Suppressor macrophage treated with lipopolysaccharide for 4 hours (primary cell): ENCODE measurements at regions not wholly inside any gene's neighbourhood (a gene's known extent, or its start where the extent isn't known, plus 50 kb on each side); places are given as distances from the start of the nearest gene placed in this dataset.
"Not testable (repeated sequence)": the region's sequence is repeated elsewhere in the genome, so short reads cannot be mapped to it uniquely, and the experiment has no call there.

ENCODE experiments used
- DNase-seq: peaks from one replicate; pipeline ENCODE4 v3.0.0-alpha.2; 2020

DNA sequence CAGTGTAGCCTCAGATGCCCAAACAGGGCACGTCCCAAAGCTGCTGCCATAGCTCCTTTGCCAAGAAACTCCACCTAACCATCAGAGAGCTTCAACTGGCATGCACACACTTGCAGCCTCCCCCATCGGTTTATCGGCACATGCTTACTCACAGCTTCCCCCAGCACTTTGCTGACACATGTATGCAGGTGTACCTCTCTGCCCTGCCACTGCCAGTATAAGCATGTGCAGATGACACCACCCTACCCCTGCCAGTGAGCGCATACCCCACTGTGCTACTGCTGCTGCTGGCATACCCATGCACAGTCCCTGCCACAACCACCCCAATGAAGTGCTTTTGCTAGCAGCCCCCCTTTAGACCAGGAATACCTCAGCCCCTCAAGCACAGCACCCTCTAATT is 1231.0 kb downstream of the DSC3 start:
- no peak for DNase-seq

DNA sequence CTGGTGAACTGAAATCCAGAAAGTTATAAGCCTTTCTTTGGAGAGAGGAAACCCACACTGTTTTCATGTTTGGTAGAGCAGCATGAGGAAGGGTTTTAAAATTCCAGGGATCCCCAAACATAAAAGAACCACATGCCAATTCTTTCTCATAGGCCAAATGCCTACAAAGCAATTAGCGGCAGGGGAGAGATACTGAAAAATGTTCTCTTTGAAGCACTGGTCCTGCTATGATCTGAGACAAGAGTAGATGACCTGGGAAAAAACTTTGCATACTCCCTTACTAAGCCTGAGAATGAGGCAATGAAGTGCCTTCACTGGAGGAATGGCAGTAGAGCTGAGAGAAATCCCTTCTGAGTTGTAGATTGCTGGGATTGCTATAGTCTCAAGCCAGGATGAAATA is 1261.7 kb downstream of the DSC3 start:
- no peak for DNase-seq

DNA sequence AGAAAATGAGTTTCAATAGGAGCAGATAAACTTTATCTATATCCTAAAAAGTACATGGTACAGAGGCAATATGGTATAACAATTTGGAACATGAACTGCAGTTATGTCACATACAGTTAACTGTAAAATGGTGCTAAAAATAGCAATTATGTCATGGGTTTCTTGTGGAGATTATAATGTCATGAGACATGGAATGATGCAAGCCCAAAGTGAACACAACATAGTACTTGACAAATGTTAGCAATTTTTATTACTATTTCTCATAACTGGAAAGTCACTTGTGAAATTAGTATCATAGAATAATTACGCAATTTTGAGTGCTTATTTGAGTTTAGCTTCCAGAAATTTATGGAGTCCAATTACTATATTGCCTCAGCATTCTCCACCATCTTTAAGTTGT is 1263.4 kb downstream of the DSC3 start:
- no peak for DNase-seq

DNA sequence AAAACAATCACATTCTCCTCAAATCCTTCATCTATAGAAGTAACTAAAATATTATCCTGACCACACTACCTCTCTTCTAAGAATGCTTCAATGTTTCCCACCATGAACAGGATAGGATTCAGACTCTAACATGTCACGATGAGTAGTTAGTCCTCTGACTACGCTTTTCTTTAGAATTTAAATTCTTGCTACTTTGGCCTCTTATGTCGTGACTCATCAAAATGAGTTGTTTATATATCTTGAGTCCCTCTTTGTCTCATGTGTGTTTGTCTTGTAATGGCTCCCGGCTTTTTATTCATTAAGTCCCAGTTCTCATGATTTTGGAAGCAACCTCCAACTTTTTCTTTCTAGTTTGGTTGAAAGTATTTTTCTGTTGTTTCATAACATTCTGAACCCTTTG is 1289.2 kb downstream of the DSC3 start:
- DNase-seq: no peak

DNA sequence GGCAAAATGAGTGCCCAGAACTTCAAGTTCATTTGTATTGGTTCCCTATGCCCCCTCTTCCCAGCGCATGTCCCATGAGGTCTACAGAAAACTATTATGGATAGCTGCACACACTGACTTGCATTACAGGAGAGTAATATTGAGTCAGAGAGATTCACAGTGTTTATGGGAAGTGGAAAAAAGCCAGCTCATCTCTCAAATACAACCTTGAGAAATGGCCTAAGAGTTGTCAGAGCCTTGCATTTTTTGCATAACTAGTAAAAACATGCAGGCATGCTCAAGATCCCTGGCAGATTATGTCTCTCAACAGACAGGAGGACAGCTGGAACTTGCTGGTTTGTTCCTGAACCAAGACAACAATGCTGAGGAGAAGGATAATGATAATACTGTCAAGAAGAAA is 1292.8 kb downstream of the DSC3 start:
- DNase-seq: no peak

DNA sequence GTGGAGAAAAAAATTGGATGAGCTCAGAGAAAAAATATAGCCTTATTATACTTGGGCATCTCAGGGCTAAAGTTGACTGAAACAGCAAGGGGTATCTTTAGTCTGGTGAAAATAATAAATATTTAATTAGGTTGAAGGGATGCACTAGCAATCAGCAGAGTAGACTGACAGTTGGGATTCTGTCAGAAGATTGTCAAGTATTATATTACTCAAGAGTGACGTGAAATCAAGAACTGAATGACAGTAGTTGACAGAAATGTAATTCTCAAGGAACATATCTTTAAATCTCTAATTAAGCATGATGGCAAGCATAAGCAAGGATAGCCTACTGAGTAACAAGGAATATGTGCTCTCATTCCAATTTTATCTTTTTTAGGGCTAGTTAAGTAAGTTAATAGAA is 1301.1 kb downstream of the DSC3 start:
- no peak for DNase-seq

DNA sequence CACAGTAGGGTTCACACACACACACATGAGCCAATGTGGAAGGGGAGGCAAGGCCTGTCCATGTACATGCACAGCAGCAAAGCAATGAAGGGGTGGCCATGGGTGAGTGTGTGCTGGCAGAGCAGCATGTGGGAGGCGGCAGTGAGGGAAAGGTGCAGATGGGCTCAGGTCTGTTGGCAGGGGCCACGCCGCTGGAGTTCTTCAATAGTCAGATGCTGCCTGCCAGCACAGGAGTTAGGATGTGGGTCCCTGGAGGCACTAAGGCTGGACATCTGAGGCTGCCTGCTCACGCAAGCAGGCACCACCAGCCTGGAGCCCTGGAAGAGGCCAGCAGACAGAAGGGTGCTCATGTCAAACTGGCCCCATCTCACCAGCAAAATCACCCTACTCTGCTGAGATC is 1304.9 kb downstream of the DSC3 start:
- DNase-seq: no peak

DNA sequence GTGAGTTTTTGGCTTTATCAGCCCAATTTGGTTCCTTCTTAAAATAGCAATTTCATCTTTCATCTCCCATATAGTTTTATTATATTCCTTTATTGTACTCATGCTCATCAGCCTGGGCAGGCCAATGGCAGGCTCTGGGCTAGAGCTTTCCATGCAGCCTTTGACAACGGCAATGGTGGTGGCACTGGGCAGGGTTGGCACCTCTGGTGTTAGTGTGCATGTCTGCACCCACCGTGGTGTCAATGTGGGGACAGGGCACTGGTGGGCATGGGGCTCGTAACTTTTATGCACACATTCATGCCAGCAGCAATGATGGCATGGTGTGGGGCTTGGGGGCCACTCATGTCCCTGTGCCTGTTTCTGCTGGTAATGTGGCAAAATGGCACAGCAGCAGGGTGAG is 1305.4 kb downstream of the DSC3 start:
- no peak for DNase-seq

DNA sequence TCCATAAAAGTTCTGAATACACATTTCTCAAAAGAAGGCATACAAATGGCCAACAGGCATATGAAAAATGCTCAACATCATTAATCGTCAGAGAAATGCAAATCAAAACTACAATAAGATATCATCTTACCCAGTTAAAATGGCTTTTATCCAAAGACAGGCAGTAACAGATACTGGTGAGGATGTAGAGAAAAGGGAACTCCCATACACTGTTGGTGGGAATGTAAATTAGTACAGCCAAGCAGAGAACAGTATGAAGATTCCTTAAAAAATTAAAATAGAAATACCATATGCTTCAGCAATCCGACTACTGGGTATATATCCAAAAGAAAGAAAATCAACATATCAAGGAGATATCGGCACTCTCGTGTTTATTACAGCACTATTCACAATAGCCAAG is 1312.5 kb downstream of the DSC3 start:
- no peak for DNase-seq

DNA sequence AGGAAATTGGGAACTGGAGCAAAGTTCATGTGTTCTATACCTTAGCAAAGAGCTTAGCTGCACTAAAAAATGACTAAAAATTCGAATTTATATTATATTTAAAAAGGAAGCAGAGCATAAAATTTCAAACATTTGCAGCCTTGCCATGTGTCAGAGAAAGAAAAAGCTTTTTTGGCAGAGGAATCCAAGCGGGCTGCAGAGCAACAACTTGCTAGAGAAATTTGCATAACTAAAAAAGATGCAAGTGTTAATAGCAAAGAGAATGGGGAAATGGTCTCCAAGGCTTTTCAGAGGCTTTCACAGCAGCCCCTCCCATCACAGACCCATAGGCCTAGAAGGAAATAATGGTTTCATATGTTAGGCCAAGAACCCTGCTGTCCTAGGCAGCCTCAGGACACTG is 1315.9 kb downstream of the DSC3 start:
- DNase-seq: no peak

DNA sequence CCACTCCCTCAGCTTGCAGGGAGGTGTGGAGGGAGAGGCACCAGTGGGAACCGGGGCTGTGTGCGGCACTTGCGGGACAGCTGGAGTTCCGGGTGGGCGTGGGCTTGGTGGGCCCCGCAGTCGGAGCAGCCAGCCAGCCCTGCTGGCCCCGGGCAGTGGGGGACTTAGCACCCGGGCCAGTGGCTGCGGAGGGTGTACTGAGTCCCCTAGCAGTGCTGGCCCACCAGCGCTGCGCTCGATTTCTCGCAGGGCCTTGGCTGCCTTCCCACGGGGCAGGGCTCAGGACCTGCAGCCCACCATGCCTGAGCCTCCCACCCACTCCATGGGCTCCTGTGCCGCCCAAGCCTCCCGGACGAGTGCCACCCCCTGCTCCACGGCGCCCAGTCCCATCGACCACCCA is 1319.1 kb downstream of the DSC3 start:
- not testable (repeated sequence) for DNase-seq

DNA sequence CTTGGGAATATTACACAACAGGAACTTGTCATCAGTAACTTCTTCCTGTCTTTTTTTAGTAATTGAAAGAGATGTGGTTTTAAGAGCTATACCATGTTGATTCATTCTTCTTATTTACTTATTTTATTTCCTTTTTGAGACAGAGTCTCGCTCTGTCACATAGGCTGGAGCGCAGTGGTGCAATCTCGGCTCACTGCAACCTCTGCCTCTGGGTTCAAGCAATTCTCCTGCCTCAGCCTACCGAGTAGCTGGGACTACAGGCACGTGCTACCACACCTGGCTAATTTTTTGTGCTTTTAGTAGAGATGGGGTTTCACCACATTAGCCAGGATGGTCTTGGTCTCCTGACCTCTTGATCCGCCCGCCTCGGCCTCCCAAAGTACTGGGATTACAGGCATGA is 1326.6 kb downstream of the DSC3 start:
- DNase-seq: peak; percentile 3

DNA sequence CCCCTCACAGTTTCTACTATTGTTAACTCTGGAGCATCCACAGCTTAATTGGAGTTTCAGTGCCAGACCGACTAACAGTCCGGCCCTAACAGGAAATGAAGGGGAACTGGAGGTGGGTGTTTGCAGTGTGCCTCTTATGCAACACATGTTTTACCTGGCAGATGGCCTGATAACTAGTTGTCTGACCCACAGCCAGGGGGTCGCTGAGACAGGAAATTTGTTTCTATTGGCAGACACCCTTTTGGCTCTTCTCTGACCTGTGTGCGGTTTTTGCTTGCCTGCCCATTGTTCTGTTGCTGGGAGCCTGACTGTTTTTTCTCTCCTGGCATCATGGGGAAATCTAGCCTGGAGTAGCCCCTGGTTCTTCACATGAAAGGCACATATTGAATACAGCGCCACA is 1329.8 kb downstream of the DSC3 start:
- DNase-seq: no peak

DNA sequence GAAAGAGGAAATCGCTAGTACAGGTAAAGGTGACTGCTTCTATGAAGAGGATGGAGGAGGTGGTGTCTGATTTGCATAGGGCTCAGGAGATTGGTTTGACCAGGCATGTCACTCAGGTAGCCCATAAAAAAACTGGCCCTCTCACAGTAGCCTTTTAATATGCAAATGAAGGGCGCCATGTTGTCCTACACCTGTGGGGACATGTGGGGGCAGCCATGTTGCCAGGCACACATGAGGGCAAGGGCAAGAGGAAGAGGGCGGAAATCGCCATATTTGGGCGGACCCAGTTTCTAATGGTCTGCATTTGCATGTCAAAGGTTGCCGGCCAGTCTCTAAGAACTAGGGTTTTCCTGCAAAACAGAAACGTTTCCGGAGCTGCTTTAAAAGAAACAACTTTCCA is 1330.6 kb downstream of the DSC3 start:
- no peak for DNase-seq

DNA sequence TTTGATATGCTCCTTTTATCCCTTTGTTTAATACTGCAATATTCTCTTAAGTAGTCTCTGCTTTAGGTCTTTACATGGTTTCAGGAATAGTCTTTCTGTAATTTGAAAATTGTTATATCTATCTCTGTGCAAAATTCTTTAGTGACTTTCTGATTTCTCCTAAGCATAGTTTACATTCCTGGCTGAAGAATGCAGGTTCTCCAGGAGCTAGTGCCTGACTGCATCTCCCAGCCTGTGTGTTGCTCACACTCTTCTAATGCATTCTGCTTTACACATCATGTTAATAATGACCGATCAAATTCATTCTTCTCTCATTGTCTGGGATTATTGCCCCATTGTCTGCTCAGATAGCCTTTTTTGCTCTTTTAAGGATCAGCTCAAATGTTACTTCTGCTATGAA is 1349.2 kb downstream of the DSC3 start:
- no peak for DNase-seq

DNA sequence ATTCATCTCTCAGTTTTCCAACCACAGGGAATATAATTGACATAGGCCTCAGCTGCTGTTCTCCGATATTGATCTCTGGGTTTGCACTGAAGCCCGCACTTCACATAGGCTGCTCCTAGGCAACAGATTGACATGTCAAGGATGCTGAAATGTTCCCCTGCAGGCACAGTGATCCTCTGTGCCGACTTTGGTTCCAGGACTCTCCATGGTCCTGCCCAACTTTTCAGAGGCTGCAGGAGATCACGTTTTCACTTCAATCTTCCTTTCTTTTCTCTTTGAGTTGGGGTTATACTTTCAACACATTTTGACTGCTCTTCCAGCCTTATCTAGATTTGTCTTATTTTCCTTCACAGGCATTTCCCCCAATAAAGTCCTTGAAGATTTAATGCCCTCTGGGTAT is 1361.0 kb downstream of the DSC3 start:
- DNase-seq: no peak

DNA sequence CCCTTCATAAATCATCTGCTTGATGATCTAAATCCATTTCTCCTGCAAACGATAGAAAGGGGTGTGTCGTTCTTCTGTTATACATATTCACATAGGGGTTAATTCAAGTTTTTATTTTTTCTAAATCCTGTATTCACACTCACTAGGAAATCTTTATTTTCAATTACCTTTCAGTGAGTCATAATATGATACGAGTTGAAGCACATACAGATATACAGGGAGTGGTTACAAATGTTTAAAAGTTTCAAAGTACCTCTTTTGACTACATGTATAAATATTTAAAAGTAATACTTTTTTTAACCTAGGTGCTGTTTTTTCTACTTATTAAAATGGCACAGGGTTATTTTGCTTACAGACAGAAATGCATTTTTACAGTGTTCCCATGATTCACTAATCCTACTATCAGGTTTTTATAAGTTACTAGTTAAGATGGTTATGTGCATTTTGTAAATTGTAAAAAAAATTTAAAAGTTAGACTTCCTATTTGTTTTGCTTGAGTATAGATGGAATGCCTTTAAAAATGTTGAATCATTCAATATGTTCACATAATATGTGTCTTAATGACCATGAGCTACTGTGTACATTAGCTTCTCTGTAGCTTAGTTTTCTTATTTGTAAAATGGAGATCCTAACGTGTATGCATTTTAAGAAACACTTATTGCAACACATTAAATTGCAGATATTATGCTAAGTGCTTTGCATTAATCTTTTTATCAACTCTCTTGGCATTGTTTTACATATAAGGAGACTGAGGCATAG is 1378.1 kb downstream of the DSC3 start:
- DNase-seq: no peak

DNA sequence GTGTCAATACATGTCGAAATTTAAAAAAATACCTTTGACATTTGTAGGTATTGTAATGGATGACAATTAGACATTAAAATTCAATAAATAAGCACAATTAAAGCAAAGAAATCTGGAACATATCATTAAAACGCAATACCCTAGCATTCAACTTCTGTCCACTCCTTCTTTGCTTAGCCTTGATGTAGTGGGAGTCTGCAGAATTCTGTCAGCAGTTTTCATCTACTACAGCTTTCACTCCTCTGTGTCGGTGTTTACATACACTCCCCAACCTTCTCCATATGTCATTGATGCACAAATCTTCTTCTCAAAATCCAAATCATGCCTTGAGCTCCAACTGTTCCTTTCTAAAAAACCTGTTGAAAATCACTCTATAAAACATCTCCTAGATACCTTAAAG is 1380.6 kb downstream of the DSC3 start:
- no peak for DNase-seq

DNA sequence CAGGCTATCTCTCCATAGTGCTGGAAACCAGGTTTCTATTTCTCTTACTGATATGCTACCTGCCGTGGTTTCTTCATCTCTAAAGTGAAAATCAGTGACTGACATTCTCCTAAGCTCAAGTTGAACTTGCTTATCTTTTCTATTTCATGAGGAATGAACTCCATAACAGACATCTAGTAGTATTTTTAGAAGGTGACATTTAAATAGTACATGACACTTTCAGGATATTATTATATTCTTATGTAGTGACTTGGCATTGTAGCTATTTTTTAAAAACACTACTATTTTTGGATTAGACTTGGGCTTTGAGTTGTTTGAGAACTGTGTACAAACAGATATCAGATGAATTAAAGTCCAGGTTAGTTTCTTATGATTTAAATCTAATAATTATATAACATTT is 1381.8 kb downstream of the DSC3 start:
- no peak for DNase-seq

DNA sequence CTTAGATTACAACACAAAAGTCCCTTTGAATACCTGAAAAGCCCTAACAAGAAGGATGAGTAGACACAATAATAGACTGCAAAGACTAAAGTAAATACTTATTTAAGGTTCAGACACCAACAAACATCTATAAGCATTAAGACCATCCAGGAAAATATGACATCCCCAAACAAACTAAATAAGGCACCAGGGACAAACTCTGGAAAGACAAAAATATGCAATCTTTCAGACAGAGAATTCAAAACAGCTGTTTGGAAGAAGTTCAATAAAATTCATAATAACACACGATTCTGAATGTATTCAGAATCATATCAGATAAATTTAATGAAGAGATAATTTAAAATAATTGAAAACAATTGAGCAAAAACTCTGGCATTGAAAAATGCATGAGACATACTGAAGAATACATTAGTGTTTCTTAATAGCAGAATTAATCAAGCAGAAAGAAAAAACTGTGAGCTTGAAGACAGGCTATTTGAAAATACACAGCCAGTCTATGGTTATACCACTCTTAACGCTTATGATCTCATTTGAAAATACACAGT is 1388.8 kb downstream of the DSC3 start:
- DNase-seq: no peak

DNA sequence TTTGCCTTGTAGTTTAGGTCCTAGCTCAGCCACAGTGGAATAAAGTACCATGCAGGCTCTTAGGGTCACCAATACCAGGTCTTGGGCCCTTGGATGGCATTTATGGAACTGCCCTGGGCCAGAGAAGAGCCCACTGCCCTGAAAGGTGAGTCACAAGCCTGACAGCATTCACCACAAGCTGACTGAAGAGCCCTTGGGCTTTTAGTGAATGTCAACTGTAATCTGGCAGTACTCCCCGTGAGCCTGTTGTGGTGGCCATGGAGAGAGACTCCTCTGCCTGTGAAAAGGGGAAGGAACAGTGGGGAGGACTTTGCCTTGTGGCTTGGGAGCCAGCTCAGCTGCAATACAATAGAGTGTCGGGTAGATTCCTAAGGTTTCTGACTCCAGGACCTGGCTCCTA is 1389.7 kb downstream of the DSC3 start:
- DNase-seq: no peak

DNA sequence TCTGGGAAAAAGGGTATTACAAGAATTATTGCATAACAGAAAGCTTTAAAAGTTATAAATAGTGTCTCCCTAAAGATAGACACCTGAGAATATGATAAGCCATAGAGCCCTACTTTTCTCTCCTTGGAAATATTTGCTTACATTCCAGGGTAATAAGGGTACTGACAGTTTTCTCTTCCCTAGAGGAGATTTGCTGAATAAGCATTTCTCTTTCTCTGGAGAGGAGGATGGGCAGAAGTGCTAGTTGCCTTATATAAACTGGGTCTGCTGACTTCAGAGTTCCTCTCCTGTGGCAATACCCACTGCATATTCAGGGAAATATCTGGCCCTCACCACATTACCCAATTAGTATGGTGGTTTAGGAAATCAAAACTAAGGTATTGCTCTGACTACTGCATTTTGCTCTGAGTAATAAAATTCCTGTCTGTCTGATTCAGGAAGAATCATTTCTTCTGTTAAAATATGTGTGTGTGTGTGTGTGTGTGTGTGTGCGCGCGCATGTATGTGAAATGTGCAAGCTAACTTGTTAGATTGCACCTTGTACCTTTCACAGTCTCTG is 1391.3 kb downstream of the DSC3 start:
- no peak for DNase-seq

DNA sequence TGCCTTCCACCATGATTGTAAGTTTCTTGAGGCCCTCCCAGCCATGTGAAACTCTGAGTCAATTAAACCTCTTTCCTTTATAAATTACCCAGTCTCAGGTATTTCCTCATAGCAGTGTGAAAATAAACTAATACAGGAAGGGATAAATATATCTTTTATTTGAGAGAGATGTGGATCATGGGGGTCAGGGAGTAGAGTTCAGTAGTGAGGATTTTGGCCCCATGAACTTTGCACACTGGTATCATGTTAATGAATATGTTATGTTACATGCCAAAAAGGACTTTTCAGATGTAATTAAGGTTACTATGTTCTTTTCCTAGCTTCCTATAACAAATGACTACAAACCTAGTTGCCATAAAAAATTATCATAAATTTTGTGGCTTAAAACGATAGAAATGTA is 1393.7 kb downstream of the DSC3 start:
- no peak for DNase-seq

DNA sequence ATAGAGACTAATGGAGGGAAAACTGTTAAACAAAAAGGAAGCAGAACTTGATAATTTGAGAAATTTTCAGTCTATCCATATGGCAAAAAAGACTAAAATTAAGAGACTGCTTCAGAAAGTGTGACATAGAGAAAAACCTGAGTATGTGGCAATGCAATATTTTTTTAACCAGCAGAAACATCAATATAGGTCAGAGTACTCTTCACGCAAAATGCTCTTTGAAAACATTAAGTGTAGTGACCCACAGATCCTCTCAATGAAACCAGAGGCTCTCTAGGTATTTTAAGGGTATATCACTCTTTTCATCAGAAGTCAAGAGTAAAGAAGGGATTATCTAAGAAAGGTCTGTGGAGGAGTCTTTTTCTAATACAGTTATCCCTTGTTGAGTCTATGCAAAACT is 1394.8 kb downstream of the DSC3 start:
- no peak for DNase-seq

DNA sequence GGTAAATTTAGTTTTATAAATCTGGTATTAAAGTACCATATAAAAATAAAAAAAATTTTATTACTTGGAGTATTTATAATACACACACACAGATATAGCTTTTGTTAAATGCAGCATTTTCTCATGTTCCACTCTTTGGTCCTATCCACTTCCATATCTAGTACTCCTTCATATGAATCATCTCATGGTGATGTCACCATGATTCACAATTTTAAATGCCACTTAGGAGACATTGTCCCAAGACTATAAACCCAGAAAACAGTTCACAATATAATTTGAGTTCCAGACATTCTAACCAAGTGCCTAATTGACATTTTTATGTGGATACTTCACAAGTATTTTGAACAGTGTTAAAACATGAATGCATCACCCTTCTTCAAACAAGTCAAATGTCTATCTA is 1398.3 kb downstream of the DSC3 start:
- DNase-seq: no peak
